Ascending aorta (tissue), 2 donors: ENCODE measurements at regions not wholly inside any gene's neighbourhood (a gene's known extent, or its start where the extent isn't known, plus 50 kb on each side); places are given as distances from the start of the nearest gene placed in this dataset.

ENCODE experiments used
- DNase-seq, 2 donors: peaks; one replicate each; pipeline ENCODE4 v3.0.0-alpha.2; 2019; ENCODE audit warnings: low spot score in 2 of 2
- H3K27ac ChIP-seq, 2 donors: fragments of 200-600 bp; sonication (generic); one replicate each; pipeline ENCODE4 v1.5.1; 2016 to 2017; ENCODE audit warnings: mild to moderate bottlenecking in 1 of 2
- H3K27me3 ChIP-seq: fragments of 200-600 bp; sonication (generic); one replicate; pipeline ENCODE4 v1.5.1; 2017
- H3K36me3 ChIP-seq, 2 donors: fragments of 200-600 bp; sonication (generic); one replicate each; pipeline ENCODE4 v1.5.1; 2016
- H3K4me1 ChIP-seq, 2 donors: fragments of 200-600 bp; sonication (generic); one replicate each; pipeline ENCODE4 v1.5.1; 2016 to 2017; ENCODE audit warnings: mild to moderate bottlenecking in 1 of 2
- H3K4me3 ChIP-seq, 2 donors: fragments of 200-600 bp; sonication (generic); one replicate each; pipeline ENCODE4 v1.5.1; 2016 to 2017; ENCODE audit warnings: mild to moderate bottlenecking in 1 of 2
- H3K9me3 ChIP-seq, 2 donors: fragments of 200-600 bp; sonication (generic); one replicate each; pipeline ENCODE4 v1.5.1; 2016
- CTCF ChIP-seq, 3 experiments: fragments of 200-600 bp in 2 of 3; fragments of 450-650 bp in 1 of 3; sonication (generic) in 2 of 3; IDR thresholded peaks; one replicate each; pipeline ENCODE4 v1.5.1; 2016 to 2019; ENCODE audit warnings: antibody characterized with exemption in 3 of 3, mild to moderate bottlenecking in 1 of 3, moderate library complexity in 1 of 3
- intact Hi-C: fragments of 100-400 bp; cut with DNase I; formaldehyde crosslinking; loops from one replicate; pipeline ENCODE4 v1.15.1; 2023

- H3K27ac ChIP-seq = no peak overlapping the region
- H3K36me3 ChIP-seq = no peaks in the 10 kb centered on the region
- H3K4me3 ChIP-seq = no peak overlapping the region
- no peak for TF ChIP-seq CTCF (IDR thresholded peaks at IDR 0.05)
- DNase-seq = no peak
- intact Hi-C loops = no loop called here
- H3K9me3 ChIP-seq = no peaks in the 10 kb centered on the region
- no peaks in the 10 kb centered on the region for H3K4me1 ChIP-seq
- H3K27me3 ChIP-seq = no peaks in the 10 kb centered on the region
Measured at GRCh38 chr13:84831666-84832657, 949.7 kb upstream of the SLITRK1 start.

- Histone ChIP-seq H3K27ac (no peak overlapping the region), H3K36me3 (no peaks in the 10 kb centered on the region), H3K27me3 (no peaks in the 10 kb centered on the region), H3K4me3 (no peak overlapping the region), H3K9me3 (no peaks in the 10 kb centered on the region), H3K4me1 (no peaks in the 10 kb centered on the region)
- intact Hi-C loops = no loop called here
- no peak for DNase-seq
- TF ChIP-seq CTCF (IDR thresholded peaks at IDR 0.05) = no peak
Measured at GRCh38 chr13:84823528-84823927, 941.3 kb upstream of the SLITRK1 start.

- intact Hi-C loops = no loop called here
- TF ChIP-seq CTCF (IDR thresholded peaks at IDR 0.05) = no peak
- no peak for DNase-seq
- H3K27ac ChIP-seq = no peak overlapping the region
- no peaks in the 10 kb centered on the region for H3K36me3 ChIP-seq
- no peaks in the 10 kb centered on the region for H3K27me3 ChIP-seq
- no peaks in the 10 kb centered on the region for H3K4me1 ChIP-seq
- H3K9me3 ChIP-seq = no peaks in the 10 kb centered on the region
- H3K4me3 ChIP-seq = no peak overlapping the region
Measured at GRCh38 chr13:84821261-84821660, 939.0 kb upstream of the SLITRK1 start.

- H3K27me3 ChIP-seq = no peaks in the 10 kb centered on the region
- no peaks in the 10 kb centered on the region for H3K9me3 ChIP-seq
- TF ChIP-seq CTCF (IDR thresholded peaks at IDR 0.05) = no peak
- H3K4me3 ChIP-seq = no peak overlapping the region
- H3K27ac ChIP-seq = no peak overlapping the region
- no peak for DNase-seq
- no peaks in the 10 kb centered on the region for H3K4me1 ChIP-seq
- H3K36me3 ChIP-seq = no peaks in the 10 kb centered on the region
- intact Hi-C loops = no loop called here
Measured at GRCh38 chr13:84816567-84817105, 934.4 kb upstream of the SLITRK1 start.

- intact Hi-C loops = no loop called here
- TF ChIP-seq CTCF (IDR thresholded peaks at IDR 0.05) = no peak
- Histone ChIP-seq H3K4me3 (no peak overlapping the region), H3K27ac (no peak overlapping the region), H3K9me3 (no peaks in the 10 kb centered on the region), H3K36me3 (no peaks in the 10 kb centered on the region), H3K4me1 (no peaks in the 10 kb centered on the region), H3K27me3 (no peaks in the 10 kb centered on the region)
- DNase-seq = no peak
Measured at GRCh38 chr13:84812789-84813188, 930.5 kb upstream of the SLITRK1 start.
